A549 (cell line): ENCODE measurements at regions not wholly inside any gene's neighbourhood (a gene's known extent, or its start where the extent isn't known, plus 50 kb on each side); places are given as distances from the start of the nearest gene placed in this dataset.

Experiments used
- ATAC-seq, 2 experiments: fragments of 200-7000 bp in 1 of 2; fragments of >200 bp in 1 of 2; cut with Nextera tagmentation in 1 of 2; cut with Tn5 transposase in 1 of 2; 3 replicates each; pipeline versions ENCODE4 v1.8.0 to v1.9.1; 2018 to 2020; ENCODE audit warnings: mild to moderate bottlenecking in 1 of 2, moderate library complexity in 1 of 2
- CTCF ChIA-PET: fragments of 300-600 bp; sonication (Branson Sonifier 250); formaldehyde crosslinking; extraction: SDS; loops from one replicate; lab custom pipeline; 2021; ENCODE audit warnings: antibody characterized with exemption, inconsistent platforms; lab: Yijun Ruan, JAX
- POLR2A ChIA-PET: fragments of 350-600 bp; formaldehyde crosslinking; extraction: SDS; loops from one replicate; lab custom pipeline; 2021; ENCODE audit warnings: antibody characterized with exemption, inconsistent platforms; lab: Yijun Ruan, JAX
- DNase-seq, 2 experiments: peaks; one replicate each; pipeline versions ENCODE4 v3.0.0 to v3.0.0-alpha.2; 2011 to 2016; ENCODE audit warnings: low read depth in 1 of 2, low spot score in 1 of 2
- FAIRE-seq: peaks from 2 replicates; lab custom pipeline; 2011; peaks lifted over from hg19 to GRCh38; lab: Jason Lieb, UNC
- H3K27ac ChIP-seq, 2 experiments: fragments of >200 bp; sonication (Bioruptor Twin); formaldehyde crosslinking; 3 replicates each; pipeline ENCODE4 v1.5.1; 2016 to 2017
- H3K4me1 ChIP-seq: fragments of >200 bp; sonication (Bioruptor Twin); formaldehyde crosslinking; 3 replicates; pipeline ENCODE4 v1.6.1; 2016
- H3K4me2 ChIP-seq: fragments of >200 bp; sonication (Bioruptor Twin); formaldehyde crosslinking; 3 replicates; pipeline ENCODE4 v1.6.1; 2016
- H3K4me3 ChIP-seq: fragments of >200 bp; sonication (Bioruptor Twin); formaldehyde crosslinking; 3 replicates; pipeline ENCODE4 v1.5.1; 2016
- H3K9me3 ChIP-seq: fragments of >200 bp; sonication (Bioruptor Twin); formaldehyde crosslinking; 3 replicates; pipeline ENCODE4 v1.6.1; 2016
- BHLHE40 ChIP-seq: IDR thresholded peaks from 2 replicates; pipeline ENCODE4 v1.6.1; 2012; ENCODE audit warnings: low read depth, low read length, inconsistent platforms
- CBX2 ChIP-seq: fragments of 200-600 bp; sonication (generic); IDR thresholded peaks from 2 replicates; pipeline ENCODE4 v1.6.1; 2016; ENCODE audit warnings: low read depth, mild to moderate bottlenecking, borderline replicate concordance
- CHD2 ChIP-seq: fragments of 150-350 bp; IDR thresholded peaks from 2 replicates; pipeline ENCODE4 v1.6.1; 2014; ENCODE audit warnings: low read length; ENCODE audit not compliant: partially characterized antibody
- ESRRA ChIP-seq: fragments of 150-350 bp; IDR thresholded peaks from 2 replicates; pipeline ENCODE4 v1.6.1; 2014; ENCODE audit warnings: mild to moderate bottlenecking, low read length, borderline replicate concordance
- FOSB ChIP-seq: fragments of 250-450 bp; sonication (Bioruptor Pico); IDR thresholded peaks from 2 replicates; pipeline ENCODE4 v1.5.0; 2020; ENCODE audit warnings: mild to moderate bottlenecking, moderate library complexity
- FOXS1 ChIP-seq: fragments of 250-450 bp; sonication (Bioruptor Pico); IDR thresholded peaks from 2 replicates; pipeline ENCODE4 v1.5.0; 2020; ENCODE audit warnings: mild to moderate bottlenecking, moderate library complexity
- HDAC2 ChIP-seq: fragments of 200-600 bp; sonication (generic); IDR thresholded peaks from 2 replicates; pipeline ENCODE4 v1.6.1; 2016
- HOXA7 ChIP-seq: fragments of 250-450 bp; sonication (Bioruptor Pico); IDR thresholded peaks from 2 replicates; pipeline ENCODE4 v1.5.0; 2020; ENCODE audit warnings: mild to moderate bottlenecking, moderate library complexity
- HOXB5 ChIP-seq: fragments of 250-450 bp; sonication (Bioruptor Pico); IDR thresholded peaks from 2 replicates; pipeline ENCODE4 v1.5.0; 2020; ENCODE audit warnings: mild to moderate bottlenecking, moderate library complexity
- JUN ChIP-seq, 2 experiments: fragments of >200 bp; sonication (Bioruptor Twin); formaldehyde crosslinking; IDR thresholded peaks; 2 replicates in 1 of 2; 3 replicates in 1 of 2; pipeline ENCODE4 v1.6.1; 2016 to 2017
- MAZ ChIP-seq: fragments of 150-350 bp; IDR thresholded peaks from 2 replicates; pipeline ENCODE4 v1.6.1; 2014; ENCODE audit warnings: antibody characterized with exemption, low read depth, low read length, borderline replicate concordance
- MYC ChIP-seq: IDR thresholded peaks from 2 replicates; pipeline ENCODE4 v1.6.1; 2012; ENCODE audit warnings: mild to moderate bottlenecking, inconsistent platforms, low read length, improper control_type of control experiment, borderline replicate concordance
- NFE2L2 ChIP-seq: fragments of 150-350 bp; conservative IDR thresholded peaks from 2 replicates; pipeline ENCODE4 v1.6.1; 2014; ENCODE audit warnings: low read length
- NPAS2 ChIP-seq: fragments of 250-450 bp; sonication (Bioruptor Pico); IDR thresholded peaks from 2 replicates; pipeline ENCODE4 v1.8.0; 2022; ENCODE audit warnings: mild to moderate bottlenecking, moderate library complexity, borderline replicate concordance
- NR3C1 ChIP-seq: fragments of >200 bp; sonication (Bioruptor Twin); formaldehyde crosslinking; IDR thresholded peaks from 3 replicates; pipeline ENCODE4 v1.6.1; 2017
- RAD21 ChIP-seq, 2 experiments: fragments of >200 bp in 1 of 2; sonication (Bioruptor Twin) in 1 of 2; formaldehyde crosslinking in 1 of 2; IDR thresholded peaks in 1 of 2; conservative IDR thresholded peaks in 1 of 2; 2 replicates in 1 of 2; 3 replicates in 1 of 2; pipeline ENCODE4 v1.6.1; 2012 to 2018; ENCODE audit warnings: inconsistent platforms in 1 of 2
- SREBF2 ChIP-seq: fragments of 450-650 bp; IDR thresholded peaks from 2 replicates; pipeline ENCODE4 v1.6.1; 2014; ENCODE audit warnings: mild to moderate bottlenecking, moderate library complexity
- TFCP2L1 ChIP-seq: fragments of 250-450 bp; sonication (Bioruptor Pico); IDR thresholded peaks from 2 replicates; pipeline ENCODE4 v1.5.0; 2021; ENCODE audit warnings: mild to moderate bottlenecking
- ZNF302 ChIP-seq: fragments of 250-450 bp; sonication (Bioruptor Pico); IDR thresholded peaks from 2 replicates; pipeline ENCODE4 v1.9.0; 2021; ENCODE audit warnings: inconsistent platforms, mild to moderate bottlenecking, moderate library complexity
- ZSCAN20 ChIP-seq: fragments of 250-450 bp; sonication (Bioruptor Pico); IDR thresholded peaks from 2 replicates; pipeline ENCODE4 v1.8.0; 2022; ENCODE audit warnings: mild to moderate bottlenecking, moderate library complexity
- WGBS: methylation state at CpG from one replicate; pipeline ENCODE4 v1.1.6; 2017; ENCODE audit errors: missing lambda C conversion rate; 5-methylcytosine and 5-hydroxymethylcytosine counted together
- TF ChIP-seq, protein P1 (sequence below): IDR thresholded peaks from 2 replicates; pipeline ENCODE4 v1.6.1; 2012; ENCODE audit warnings: low read depth, borderline replicate concordance
- TF ChIP-seq, protein P2 (sequence below): fragments of >200 bp; sonication (Bioruptor Twin); formaldehyde crosslinking; IDR thresholded peaks from 3 replicates; pipeline ENCODE4 v1.5.1; 2016
- TF ChIP-seq, protein P3 (sequence below): fragments of 200-600 bp; sonication (generic); IDR thresholded peaks from 2 replicates; pipeline ENCODE4 v1.6.1; 2016; ENCODE audit warnings: antibody characterized with exemption, mild to moderate bottlenecking, moderate library complexity
- TF ChIP-seq, protein P4 (sequence below): IDR thresholded peaks from 2 replicates; pipeline ENCODE4 v1.6.1; 2012
- TF ChIP-seq, protein P5 (sequence below): fragments of 150-350 bp; IDR thresholded peaks from 2 replicates; pipeline ENCODE4 v1.6.1; 2014; ENCODE audit warnings: low read depth, mild to moderate bottlenecking, low read length

DNA sequence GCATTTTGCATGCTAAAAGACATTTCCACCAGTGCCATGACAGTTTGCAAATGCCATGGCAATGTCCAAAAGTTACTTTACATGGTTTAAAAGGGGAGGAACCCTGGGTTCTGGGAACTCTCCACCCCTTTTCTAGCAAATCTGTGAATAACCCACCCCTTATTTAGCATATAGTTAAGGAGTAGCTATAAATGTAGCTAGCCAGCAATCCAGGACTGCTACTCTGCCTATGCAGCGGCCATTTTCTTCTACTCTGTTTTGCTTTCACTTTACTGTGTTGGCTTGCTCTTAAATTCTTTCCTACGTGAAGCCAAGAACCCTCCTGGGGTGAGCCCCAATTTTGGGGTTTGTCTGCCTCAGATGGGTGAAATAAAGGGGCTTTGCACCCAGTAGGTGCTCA, 141.0 kb downstream of the PTPN11 start:
- no peaks in the 10 kb centered on the region for H3K4me1 ChIP-seq
- no peaks in the 10 kb centered on the region for H3K9me3 ChIP-seq
- no peak overlapping the region for H3K4me3 ChIP-seq
- no peak for TF ChIP-seq TFCP2L1
- TF ChIP-seq RAD21 (conservative IDR thresholded peaks at IDR 0.05 in 1 of 2, IDR thresholded peaks at IDR 0.05 in 1 of 2) = no peak
- TF ChIP-seq, protein P1, sequence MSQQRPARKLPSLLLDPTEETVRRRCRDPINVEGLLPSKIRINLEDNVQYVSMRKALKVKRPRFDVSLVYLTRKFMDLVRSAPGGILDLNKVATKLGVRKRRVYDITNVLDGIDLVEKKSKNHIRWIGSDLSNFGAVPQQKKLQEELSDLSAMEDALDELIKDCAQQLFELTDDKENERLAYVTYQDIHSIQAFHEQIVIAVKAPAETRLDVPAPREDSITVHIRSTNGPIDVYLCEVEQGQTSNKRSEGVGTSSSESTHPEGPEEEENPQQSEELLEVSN = no peak
- TF ChIP-seq CBX2 = no peak
- no peak for TF ChIP-seq MYC
- no peak for TF ChIP-seq SREBF2
- TF ChIP-seq ZSCAN20 (CRISPR knock-in tag) = no peak
- TF ChIP-seq MAZ = no peak
- no peak for TF ChIP-seq NR3C1
- 40% methylated on average over 2 of the region's 2 CpGs for WGBS
- no peak overlapping the region for H3K4me2 ChIP-seq
- ChIA-PET POLR2A (no interaction called here), CTCF (no interaction called here)
- FAIRE-seq = no peak
- DNase-seq = no peak
- ATAC-seq = peak in 1 of 2 experiments; percentile 28; a peak in 2 of 6 replicates
- H3K27ac ChIP-seq = no peak overlapping the region

DNA sequence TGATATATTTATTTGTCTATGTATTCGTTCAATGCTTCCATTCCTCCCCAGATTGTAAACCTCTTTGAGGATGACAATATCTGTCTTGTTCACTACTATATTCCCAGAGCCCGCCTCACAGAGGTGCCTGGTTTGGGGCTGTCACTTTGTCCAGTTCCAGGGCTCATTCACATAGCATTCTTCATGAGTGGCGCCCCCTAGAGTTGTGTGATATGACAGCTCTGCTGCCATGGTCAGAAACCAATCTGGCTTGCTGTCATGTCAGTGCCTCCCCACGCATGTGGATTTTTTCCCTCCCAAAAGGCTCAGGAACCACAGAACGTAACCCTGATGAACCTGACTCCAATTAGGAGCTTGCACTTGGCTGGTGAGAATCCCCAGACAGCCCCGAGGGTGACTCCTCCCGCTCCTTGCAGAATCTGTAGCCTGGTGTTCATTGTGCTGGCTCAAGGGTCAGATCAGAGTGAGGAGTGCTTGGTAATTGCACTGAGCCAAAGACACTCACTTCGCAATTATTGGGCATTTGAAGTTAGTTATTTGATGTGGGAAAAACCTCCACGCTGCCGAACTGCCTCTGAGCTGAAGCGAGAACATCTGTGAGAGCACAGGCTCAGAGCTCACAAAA, 145.5 kb downstream of the PTPN11 start:
- TF ChIP-seq NFE2L2 = no peak
- TF ChIP-seq, protein P2, sequence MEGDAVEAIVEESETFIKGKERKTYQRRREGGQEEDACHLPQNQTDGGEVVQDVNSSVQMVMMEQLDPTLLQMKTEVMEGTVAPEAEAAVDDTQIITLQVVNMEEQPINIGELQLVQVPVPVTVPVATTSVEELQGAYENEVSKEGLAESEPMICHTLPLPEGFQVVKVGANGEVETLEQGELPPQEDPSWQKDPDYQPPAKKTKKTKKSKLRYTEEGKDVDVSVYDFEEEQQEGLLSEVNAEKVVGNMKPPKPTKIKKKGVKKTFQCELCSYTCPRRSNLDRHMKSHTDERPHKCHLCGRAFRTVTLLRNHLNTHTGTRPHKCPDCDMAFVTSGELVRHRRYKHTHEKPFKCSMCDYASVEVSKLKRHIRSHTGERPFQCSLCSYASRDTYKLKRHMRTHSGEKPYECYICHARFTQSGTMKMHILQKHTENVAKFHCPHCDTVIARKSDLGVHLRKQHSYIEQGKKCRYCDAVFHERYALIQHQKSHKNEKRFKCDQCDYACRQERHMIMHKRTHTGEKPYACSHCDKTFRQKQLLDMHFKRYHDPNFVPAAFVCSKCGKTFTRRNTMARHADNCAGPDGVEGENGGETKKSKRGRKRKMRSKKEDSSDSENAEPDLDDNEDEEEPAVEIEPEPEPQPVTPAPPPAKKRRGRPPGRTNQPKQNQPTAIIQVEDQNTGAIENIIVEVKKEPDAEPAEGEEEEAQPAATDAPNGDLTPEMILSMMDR = peak; percentile 12; the same call in 1 of the 3 replicates
- CTCF ChIA-PET = interaction anchor here (0.9 to 2.2 kb wide), 3 partner anchors 18 to 86 kb away, joined by 3 to 6 read pairs (median 3); no protein-coding TSS in a partner anchor
- ATAC-seq = no peak
- H3K4me3 ChIP-seq = no peak overlapping the region
- H3K27ac ChIP-seq = no peak overlapping the region
- no peaks in the 10 kb centered on the region; the same call in 2 of the 3 replicates for H3K9me3 ChIP-seq
- FAIRE-seq = no peak
- no peaks in the 10 kb centered on the region for H3K4me1 ChIP-seq
- H3K4me2 ChIP-seq = no peak overlapping the region
- POLR2A ChIA-PET = no interaction called here
- DNase-seq = no peak
- 53% methylated on average over 11 of the region's 11 CpGs for WGBS

DNA sequence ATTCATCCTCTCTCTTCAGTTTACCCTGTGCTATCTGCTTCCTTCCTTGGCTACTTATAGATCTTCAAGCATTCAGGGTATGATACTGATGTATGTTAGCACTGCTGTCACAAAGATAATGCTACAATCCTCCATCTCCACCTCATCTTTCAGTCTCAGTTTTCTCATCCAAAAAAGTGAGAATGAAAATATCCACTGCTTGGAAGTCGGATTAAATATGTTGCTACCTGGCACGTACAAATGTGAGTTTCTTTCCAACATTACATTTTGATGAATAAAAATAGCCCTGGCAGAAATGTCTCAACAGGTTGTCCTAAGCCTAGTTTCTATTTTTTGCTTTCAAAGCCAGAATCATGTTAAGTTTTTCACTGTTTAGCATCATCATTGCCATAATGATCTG, 149.9 kb downstream of the PTPN11 start:
- ChIA-PET POLR2A (no interaction called here), CTCF (no interaction called here)
- no peaks in the 10 kb centered on the region for H3K4me1 ChIP-seq
- H3K9me3 ChIP-seq = no peaks in the 10 kb centered on the region; the same call in 2 of the 3 replicates
- H3K4me2 ChIP-seq = no peak overlapping the region
- ATAC-seq = no peak
- no peak overlapping the region for H3K4me3 ChIP-seq
- H3K27ac ChIP-seq = no peak overlapping the region
- no peak for DNase-seq
- WGBS = 39% methylated on average over 2 of the region's 2 CpGs
- no peak for FAIRE-seq
- TF ChIP-seq ZNF302 (CRISPR knock-in tag) (no peak), HDAC2 (no peak), RAD21 (conservative IDR thresholded peaks at IDR 0.05 in 1 of 2, IDR thresholded peaks at IDR 0.05 in 1 of 2) (no peak), NPAS2 (CRISPR knock-in tag) (no peak), FOXS1 (CRISPR knock-in tag) (no peak), JUN (IDR thresholded peaks at IDR 0.05) (no peak), FOSB (CRISPR knock-in tag) (no peak), HOXB5 (no peak), BHLHE40 (no peak), HOXA7 (CRISPR knock-in tag) (no peak), ESRRA (no peak), CHD2 (no peak)
- TF ChIP-seq, protein P3, sequence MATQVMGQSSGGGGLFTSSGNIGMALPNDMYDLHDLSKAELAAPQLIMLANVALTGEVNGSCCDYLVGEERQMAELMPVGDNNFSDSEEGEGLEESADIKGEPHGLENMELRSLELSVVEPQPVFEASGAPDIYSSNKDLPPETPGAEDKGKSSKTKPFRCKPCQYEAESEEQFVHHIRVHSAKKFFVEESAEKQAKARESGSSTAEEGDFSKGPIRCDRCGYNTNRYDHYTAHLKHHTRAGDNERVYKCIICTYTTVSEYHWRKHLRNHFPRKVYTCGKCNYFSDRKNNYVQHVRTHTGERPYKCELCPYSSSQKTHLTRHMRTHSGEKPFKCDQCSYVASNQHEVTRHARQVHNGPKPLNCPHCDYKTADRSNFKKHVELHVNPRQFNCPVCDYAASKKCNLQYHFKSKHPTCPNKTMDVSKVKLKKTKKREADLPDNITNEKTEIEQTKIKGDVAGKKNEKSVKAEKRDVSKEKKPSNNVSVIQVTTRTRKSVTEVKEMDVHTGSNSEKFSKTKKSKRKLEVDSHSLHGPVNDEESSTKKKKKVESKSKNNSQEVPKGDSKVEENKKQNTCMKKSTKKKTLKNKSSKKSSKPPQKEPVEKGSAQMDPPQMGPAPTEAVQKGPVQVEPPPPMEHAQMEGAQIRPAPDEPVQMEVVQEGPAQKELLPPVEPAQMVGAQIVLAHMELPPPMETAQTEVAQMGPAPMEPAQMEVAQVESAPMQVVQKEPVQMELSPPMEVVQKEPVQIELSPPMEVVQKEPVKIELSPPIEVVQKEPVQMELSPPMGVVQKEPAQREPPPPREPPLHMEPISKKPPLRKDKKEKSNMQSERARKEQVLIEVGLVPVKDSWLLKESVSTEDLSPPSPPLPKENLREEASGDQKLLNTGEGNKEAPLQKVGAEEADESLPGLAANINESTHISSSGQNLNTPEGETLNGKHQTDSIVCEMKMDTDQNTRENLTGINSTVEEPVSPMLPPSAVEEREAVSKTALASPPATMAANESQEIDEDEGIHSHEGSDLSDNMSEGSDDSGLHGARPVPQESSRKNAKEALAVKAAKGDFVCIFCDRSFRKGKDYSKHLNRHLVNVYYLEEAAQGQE = no peak
- TF ChIP-seq, protein P4, sequence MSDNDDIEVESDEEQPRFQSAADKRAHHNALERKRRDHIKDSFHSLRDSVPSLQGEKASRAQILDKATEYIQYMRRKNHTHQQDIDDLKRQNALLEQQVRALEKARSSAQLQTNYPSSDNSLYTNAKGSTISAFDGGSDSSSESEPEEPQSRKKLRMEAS = no peak
- TF ChIP-seq, protein P5, sequence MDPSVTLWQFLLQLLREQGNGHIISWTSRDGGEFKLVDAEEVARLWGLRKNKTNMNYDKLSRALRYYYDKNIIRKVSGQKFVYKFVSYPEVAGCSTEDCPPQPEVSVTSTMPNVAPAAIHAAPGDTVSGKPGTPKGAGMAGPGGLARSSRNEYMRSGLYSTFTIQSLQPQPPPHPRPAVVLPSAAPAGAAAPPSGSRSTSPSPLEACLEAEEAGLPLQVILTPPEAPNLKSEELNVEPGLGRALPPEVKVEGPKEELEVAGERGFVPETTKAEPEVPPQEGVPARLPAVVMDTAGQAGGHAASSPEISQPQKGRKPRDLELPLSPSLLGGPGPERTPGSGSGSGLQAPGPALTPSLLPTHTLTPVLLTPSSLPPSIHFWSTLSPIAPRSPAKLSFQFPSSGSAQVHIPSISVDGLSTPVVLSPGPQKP = no peak
- TF ChIP-seq, protein P2 = no peak
